Chondrocyte (in vitro differentiated cells): ENCODE measurements at regions not wholly inside any gene's neighbourhood (a gene's known extent, or its start where the extent isn't known, plus 50 kb on each side); places are given as distances from the start of the nearest gene placed in this dataset.
A peak's percentile ranks its signal among the peaks of the same experiment; 100 is the strongest.

Experiments
- DNase-seq: peaks from one replicate; pipeline ENCODE4 v3.0.0; 2021; ENCODE audit warnings: mixed read lengths, low spot score
- H3K27ac Mint-ChIP-seq: one replicate; pipeline ENCODE4 v1.8.0; 2021; ENCODE audit warnings: mild to moderate bottlenecking, moderate library complexity, mixed read lengths; ENCODE audit not compliant: unreplicated experiment
- H3K27me3 Mint-ChIP-seq: 2 replicates; pipeline ENCODE4 v1.8.0; 2021; ENCODE audit warnings: low read depth, mixed read lengths
- H3K36me3 Mint-ChIP-seq: 2 replicates; pipeline ENCODE4 v1.8.0; 2021; ENCODE audit warnings: low read depth, mixed read lengths
- H3K4me1 Mint-ChIP-seq: 2 replicates; pipeline ENCODE4 v1.8.0; 2021; ENCODE audit warnings: low read depth, mild to moderate bottlenecking, mixed read lengths
- H3K4me3 Mint-ChIP-seq: one replicate; pipeline ENCODE4 v1.8.0; 2021; ENCODE audit warnings: mild to moderate bottlenecking, moderate library complexity, mixed read lengths; ENCODE audit not compliant: unreplicated experiment
- H3K9me3 Mint-ChIP-seq: 2 replicates; pipeline ENCODE4 v1.8.0; 2021; ENCODE audit warnings: low read depth, mixed read lengths
- CTCF ChIP-seq: fragments of 200-600 bp; sonication (generic); IDR thresholded peaks from 2 replicates; pipeline ENCODE4 v1.5.0; 2021; ENCODE audit warnings: antibody characterized with exemption, mild to moderate bottlenecking, moderate library complexity

DNA sequence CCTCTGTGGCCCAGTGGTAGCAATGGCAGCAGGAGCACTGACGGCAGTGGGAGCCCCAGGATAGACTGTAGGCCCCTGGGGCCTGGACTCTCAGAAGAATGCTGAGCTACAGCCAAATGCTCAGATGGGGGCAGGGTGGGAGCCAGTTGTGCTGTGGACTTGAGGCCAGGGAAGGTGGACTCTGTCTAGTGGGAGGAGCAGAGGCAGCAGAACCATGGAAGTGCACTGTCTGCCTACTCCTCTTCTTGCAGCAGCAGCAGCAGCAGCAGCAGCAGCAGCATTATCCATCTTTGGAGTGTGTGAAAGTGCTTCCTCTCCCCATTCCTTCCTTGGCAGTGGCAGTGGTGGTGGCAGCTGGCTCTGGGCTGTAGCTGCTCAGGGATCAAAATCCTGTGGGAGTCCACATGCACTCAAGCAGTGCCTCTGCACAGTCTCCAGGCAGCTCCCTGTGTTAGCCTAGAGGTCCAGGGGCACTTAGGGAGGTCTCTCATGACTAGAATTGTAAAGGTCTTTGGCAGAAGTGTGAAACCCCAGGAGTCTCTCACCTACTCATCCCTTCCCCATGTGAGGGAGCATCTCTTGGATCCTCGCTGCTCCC lies 917.9 kb upstream of the B3GALT2 start:
- TF ChIP-seq CTCF: no peak
- H3K27ac Mint-ChIP-seq: no peak overlapping the region
- H3K4me3 Mint-ChIP-seq: no peak overlapping the region
- H3K36me3 Mint-ChIP-seq: no peaks in the 10 kb centered on the region
- H3K9me3 Mint-ChIP-seq: peaks cover 11% of the 10 kb centered on the region
- DNase-seq: no peak
- peaks cover 2% of the 10 kb centered on the region for H3K27me3 Mint-ChIP-seq
- no peaks in the 10 kb centered on the region for H3K4me1 Mint-ChIP-seq

GRCh38 chr1:194103516-194104246 lies 917.3 kb upstream of the B3GALT2 start:
- no peak overlapping the region for H3K27ac Mint-ChIP-seq
- peaks cover 2% of the 10 kb centered on the region for H3K27me3 Mint-ChIP-seq

DNA sequence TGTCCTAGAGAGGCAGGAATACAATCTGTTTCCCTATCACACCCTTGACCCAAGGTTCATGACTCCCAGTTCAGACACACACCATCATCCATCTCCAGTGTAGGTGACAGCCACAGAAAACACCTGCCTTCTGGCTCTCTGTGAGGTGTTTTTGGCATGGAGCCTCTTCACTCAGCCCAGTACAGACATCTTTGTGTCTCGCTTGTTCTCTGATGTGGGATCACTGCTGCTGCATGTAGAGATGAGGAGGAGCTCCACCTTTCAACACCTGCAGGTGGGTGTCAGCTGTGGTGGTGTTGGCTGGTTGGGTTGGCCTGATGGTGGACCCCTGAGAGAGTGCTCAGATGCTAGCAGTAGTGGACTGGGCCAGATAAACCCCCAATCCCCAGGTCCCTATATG lies 916.7 kb upstream of the B3GALT2 start:
- Mint-ChIP-seq H3K4me3 (no peak overlapping the region), H3K36me3 (no peaks in the 10 kb centered on the region), H3K27me3 (peaks cover 2% of the 10 kb centered on the region), H3K27ac (no peak overlapping the region), H3K9me3 (peaks cover 11% of the 10 kb centered on the region), H3K4me1 (no peaks in the 10 kb centered on the region)
- no peak for TF ChIP-seq CTCF
- DNase-seq: no peak

More at GRCh38 chr1:194103516-194104246, 917.3 kb upstream of the B3GALT2 start:
- H3K4me1 Mint-ChIP-seq: no peaks in the 10 kb centered on the region
- H3K9me3 Mint-ChIP-seq: peaks cover 11% of the 10 kb centered on the region
- no peak overlapping the region for H3K4me3 Mint-ChIP-seq
- no peaks in the 10 kb centered on the region for H3K36me3 Mint-ChIP-seq
- DNase-seq: no peak
- TF ChIP-seq CTCF: no peak

GRCh38 chr1:194102607-194103006 lies 916.2 kb upstream of the B3GALT2 start:
- no peak overlapping the region for H3K4me3 Mint-ChIP-seq
- H3K27ac Mint-ChIP-seq: no peak overlapping the region
- peaks cover 11% of the 10 kb centered on the region for H3K9me3 Mint-ChIP-seq
- no peaks in the 10 kb centered on the region for H3K4me1 Mint-ChIP-seq
- peaks cover 2% of the 10 kb centered on the region for H3K27me3 Mint-ChIP-seq
- no peaks in the 10 kb centered on the region for H3K36me3 Mint-ChIP-seq
- TF ChIP-seq CTCF: peak; percentile 54
- no peak for DNase-seq

DNA sequence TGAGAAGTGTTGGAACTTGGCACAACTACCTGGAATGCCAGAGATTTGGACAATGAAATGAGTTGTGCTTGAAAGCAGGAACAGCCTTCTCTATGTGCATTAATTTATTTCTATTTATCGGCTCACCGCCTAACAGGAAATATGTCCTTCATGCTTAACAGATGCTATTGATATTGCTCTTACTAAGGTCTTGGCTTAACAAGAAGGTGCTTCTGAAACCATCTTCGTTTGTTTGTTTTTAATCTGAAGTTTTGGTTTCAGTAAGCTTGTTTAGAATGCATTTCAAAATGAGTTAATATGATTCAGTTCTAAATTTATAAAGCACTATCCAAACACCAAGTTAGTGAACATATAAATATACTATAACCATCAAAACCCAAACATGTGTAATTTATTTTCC lies 898.3 kb upstream of the B3GALT2 start:
- H3K9me3 Mint-ChIP-seq: no peaks in the 10 kb centered on the region
- H3K4me1 Mint-ChIP-seq: no peaks in the 10 kb centered on the region
- H3K27ac Mint-ChIP-seq: no peak overlapping the region
- no peaks in the 10 kb centered on the region for H3K36me3 Mint-ChIP-seq
- H3K4me3 Mint-ChIP-seq: no peak overlapping the region
- no peak for TF ChIP-seq CTCF
- no peaks in the 10 kb centered on the region for H3K27me3 Mint-ChIP-seq
- no peak for DNase-seq
